Activated CD4-positive, alpha-beta T cell treated with anti-CD3 and anti-CD28 coated beads, Interleukin-2, Interleukin-6, amounts not matched to agents 100 ng/mL and 50 ng/mL, durations not matched to agents 16 hours and 8 hours (primary cell): ENCODE measurements at regions not wholly inside any gene's neighbourhood (a gene's known extent, or its start where the extent isn't known, plus 50 kb on each side); places are given as distances from the start of the nearest gene placed in this dataset.
"Not testable (repeated sequence)": the region's sequence is repeated elsewhere in the genome, so short reads cannot be mapped to it uniquely, and the experiment has no call there.

Experiments used
- DNase-seq: peaks from one replicate; pipeline ENCODE4 v3.0.0-alpha.2; 2020

- not testable (repeated sequence) for DNase-seq
Measured at GRCh38 chr2:181737302-181737701, 57.0 kb upstream of the NEUROD1 start.

GRCh38 chr2:181738074-181738473, 57.8 kb upstream of the NEUROD1 start:
- no peak for DNase-seq

GRCh38 chr2:181738563-181738962, 58.2 kb upstream of the NEUROD1 start:
- DNase-seq, result no peak

GRCh38 chr2:181741756-181742155, 61.4 kb upstream of the NEUROD1 start:
- DNase-seq, result no peak

- DNase-seq, result no peak
Measured at GRCh38 chr2:181742361-181742760, 62.0 kb upstream of the NEUROD1 start.

GRCh38 chr2:181742922-181743722, 62.8 kb upstream of the NEUROD1 start:
- peak; percentile 46 for DNase-seq

GRCh38 chr2:181743723-181744031, 63.4 kb upstream of the NEUROD1 start:
- DNase-seq, result no peak

GRCh38 chr2:181745796-181746540, 65.7 kb upstream of the NEUROD1 start:
- DNase-seq, result no peak

GRCh38 chr2:181746844-181747243, 66.5 kb upstream of the NEUROD1 start:
- no peak for DNase-seq

GRCh38 chr2:181750305-181750704, 70.0 kb upstream of the NEUROD1 start:
- DNase-seq, result no peak

- no peak for DNase-seq
Measured at GRCh38 chr2:181751266-181752030, 71.1 kb upstream of the NEUROD1 start.

GRCh38 chr2:181752301-181752700, 72.0 kb upstream of the NEUROD1 start:
- DNase-seq, result no peak

- DNase-seq, result no peak
Measured at GRCh38 chr2:181753686-181754085, 73.4 kb upstream of the NEUROD1 start.

GRCh38 chr2:181754105-181754504, 73.8 kb upstream of the NEUROD1 start:
- no peak for DNase-seq

- no peak for DNase-seq
Measured at GRCh38 chr2:181755181-181755580, 74.9 kb upstream of the NEUROD1 start.

- no peak for DNase-seq
Measured at GRCh38 chr2:181760521-181760920, 80.2 kb upstream of the NEUROD1 start.

GRCh38 chr2:181761175-181761574, 80.9 kb upstream of the NEUROD1 start:
- no peak for DNase-seq

GRCh38 chr2:181762000-181762399, 81.7 kb upstream of the NEUROD1 start:
- DNase-seq, result no peak

- no peak for DNase-seq
Measured at GRCh38 chr2:181762848-181763247, 82.5 kb upstream of the NEUROD1 start.

- no peak for DNase-seq
Measured at GRCh38 chr2:181763423-181763822, 83.1 kb upstream of the NEUROD1 start.

GRCh38 chr2:181764095-181764963, 84.0 kb upstream of the NEUROD1 start:
- DNase-seq, result no peak

- DNase-seq, result no peak
Measured at GRCh38 chr2:181766129-181766528, 85.8 kb upstream of the NEUROD1 start.

- no peak for DNase-seq
Measured at GRCh38 chr2:181770150-181770549, 89.8 kb upstream of the NEUROD1 start.
